Panc1 (cell line): ENCODE measurements at regions not wholly inside any gene's neighbourhood (a gene's known extent, or its start where the extent isn't known, plus 50 kb on each side); places are given as distances from the start of the nearest gene placed in this dataset.

Experiments
- ATAC-seq: fragments of 200-7000 bp; cut with Tn5 transposase; 2 replicates; pipeline ENCODE4 v1.9.1; 2020; ENCODE audit warnings: mild to moderate bottlenecking, moderate library complexity
- BruUV-seq: library from RNA; stranded (reverse); fragments of 400-500 nt; replicated peaks from 2 replicates; lab custom pipeline; 2021; lab: Mats Ljungman, UMichigan
- CTCF ChIA-PET: fragments of 300-600 bp; sonication (Branson Sonifier 250); formaldehyde crosslinking; loops from one replicate; lab custom pipeline; 2022; ENCODE audit warnings: antibody characterized with exemption; lab: Charles Lee
- POLR2A ChIA-PET: fragments of 300-600 bp; sonication (Branson Sonifier 250); formaldehyde crosslinking; loops from one replicate; lab custom pipeline; 2022; ENCODE audit warnings: antibody characterized with exemption; lab: Charles Lee
- DNase-seq: peaks from one replicate; pipeline ENCODE4 v3.0.0-alpha.2; 2010; ENCODE audit warnings: low read depth, low spot score
- H3K27ac ChIP-seq: 2 replicates; pipeline ENCODE4 v1.5.1; 2011; ENCODE audit warnings: mild to moderate bottlenecking, low read length, inconsistent platforms
- H3K27me3 ChIP-seq: fragments of 200-500 bp; sonication (Bioruptor generic); 2 replicates; pipeline ENCODE4 v1.6.0; 2014; ENCODE audit warnings: low read length, inconsistent platforms; ENCODE audit not compliant: control insufficient read depth, insufficient read depth
- H3K36me3 ChIP-seq: fragments of 200-500 bp; sonication (Bioruptor generic); 2 replicates; pipeline ENCODE4 v1.5.1; 2014; ENCODE audit warnings: inconsistent platforms, mild to moderate bottlenecking, low read length, moderate library complexity; ENCODE audit not compliant: control insufficient read depth, insufficient read depth
- H3K4me1 ChIP-seq: 2 replicates; pipeline ENCODE4 v1.5.1; 2011; ENCODE audit warnings: inconsistent platforms, mild to moderate bottlenecking, low read length, moderate library complexity; ENCODE audit not compliant: control insufficient read depth, insufficient read depth
- H3K4me3 ChIP-seq, 2 experiments: 2 replicates each; pipeline ENCODE4 v1.5.1; 2011 to 2012; ENCODE audit warnings: low read depth in 2 of 2, low read length in 2 of 2, mild to moderate bottlenecking in 2 of 2, inconsistent platforms in 1 of 2, moderate library complexity in 1 of 2
- H3K9me3 ChIP-seq: fragments of 200-500 bp; sonication (Bioruptor generic); 2 replicates; pipeline ENCODE4 v1.5.1; 2014; ENCODE audit warnings: low read depth, mild to moderate bottlenecking, inconsistent platforms, low read length, moderate library complexity; ENCODE audit not compliant: control insufficient read depth, insufficient read depth
- POLR2AphosphoS5 ChIP-seq: IDR thresholded peaks from 2 replicates; pipeline ENCODE4 v1.6.1; 2012; ENCODE audit warnings: mild to moderate bottlenecking, low read depth, low read length, moderate library complexity
- SIN3A ChIP-seq: IDR thresholded peaks from 2 replicates; pipeline ENCODE4 v1.6.1; 2012; ENCODE audit warnings: low read depth, mild to moderate bottlenecking, low read length, moderate library complexity, borderline replicate concordance; ENCODE audit not compliant: insufficient read depth
- TCF7L2 ChIP-seq: IDR thresholded peaks from 2 replicates; pipeline ENCODE4 v1.6.1; 2011; ENCODE audit warnings: mild to moderate bottlenecking, low read depth, low read length, inconsistent platforms
- in situ Hi-C: cut with HindIII; loops from 2 replicates; pipeline ENCODE4 v1.10.0; 2016; ENCODE audit warnings: low sequenced_read_pairs, low pct_unique_long_range_greater_than_20kb
- intact Hi-C: fragments of 100-400 bp; cut with micrococcal nuclease; formaldehyde crosslinking; loops from one replicate; pipeline ENCODE4 v1.10.0; 2022; ENCODE audit not compliant: unreplicated experiment
- TF ChIP-seq, protein P1 (sequence below), 2 experiments: IDR thresholded peaks; 2 replicates each; pipeline ENCODE4 v1.6.1; 2011 to 2012; ENCODE audit warnings: low read depth in 2 of 2, control low read depth in 1 of 2, low read length in 1 of 2, mild to moderate bottlenecking in 1 of 2, moderate library complexity in 1 of 2; ENCODE audit not compliant: insufficient read depth in 1 of 2
- TF ChIP-seq, protein P2 (sequence below): fragments of 450-650 bp; IDR thresholded peaks from 2 replicates; pipeline ENCODE4 v1.5.1; 2017; ENCODE audit warnings: mild to moderate bottlenecking

DNA sequence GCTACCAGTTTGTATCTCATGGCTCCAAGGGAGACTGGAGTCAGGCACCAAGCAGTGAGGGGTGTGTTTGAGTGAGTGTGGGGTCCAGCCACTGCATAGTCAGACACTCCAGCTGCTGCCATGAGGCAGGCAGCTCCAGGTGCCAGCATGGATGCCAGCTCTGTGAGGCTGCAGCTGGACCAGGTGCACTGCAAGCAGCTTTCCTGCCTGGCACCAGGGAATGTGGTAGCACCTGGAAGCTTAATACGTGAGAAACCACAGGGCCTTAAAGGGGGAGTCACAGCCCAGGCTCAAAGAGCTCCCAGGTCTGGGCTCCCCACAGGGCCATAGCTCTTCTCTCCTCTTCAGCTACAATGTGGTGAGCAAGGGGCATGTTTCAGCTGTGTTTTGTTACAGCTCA is 817.8 kb upstream of the LUZP2 start:
- Histone ChIP-seq H3K27me3 (no peaks in the 10 kb centered on the region), H3K4me3 (no peak overlapping the region), H3K9me3 (no peaks in the 10 kb centered on the region), H3K27ac (no peak overlapping the region), H3K36me3 (no peaks in the 10 kb centered on the region), H3K4me1 (no peaks in the 10 kb centered on the region)
- ATAC-seq = no peak
- ChIA-PET POLR2A (no interaction called here), CTCF (no interaction called here)
- no TSS peak for BruUV-seq
- TF ChIP-seq, protein P1, sequence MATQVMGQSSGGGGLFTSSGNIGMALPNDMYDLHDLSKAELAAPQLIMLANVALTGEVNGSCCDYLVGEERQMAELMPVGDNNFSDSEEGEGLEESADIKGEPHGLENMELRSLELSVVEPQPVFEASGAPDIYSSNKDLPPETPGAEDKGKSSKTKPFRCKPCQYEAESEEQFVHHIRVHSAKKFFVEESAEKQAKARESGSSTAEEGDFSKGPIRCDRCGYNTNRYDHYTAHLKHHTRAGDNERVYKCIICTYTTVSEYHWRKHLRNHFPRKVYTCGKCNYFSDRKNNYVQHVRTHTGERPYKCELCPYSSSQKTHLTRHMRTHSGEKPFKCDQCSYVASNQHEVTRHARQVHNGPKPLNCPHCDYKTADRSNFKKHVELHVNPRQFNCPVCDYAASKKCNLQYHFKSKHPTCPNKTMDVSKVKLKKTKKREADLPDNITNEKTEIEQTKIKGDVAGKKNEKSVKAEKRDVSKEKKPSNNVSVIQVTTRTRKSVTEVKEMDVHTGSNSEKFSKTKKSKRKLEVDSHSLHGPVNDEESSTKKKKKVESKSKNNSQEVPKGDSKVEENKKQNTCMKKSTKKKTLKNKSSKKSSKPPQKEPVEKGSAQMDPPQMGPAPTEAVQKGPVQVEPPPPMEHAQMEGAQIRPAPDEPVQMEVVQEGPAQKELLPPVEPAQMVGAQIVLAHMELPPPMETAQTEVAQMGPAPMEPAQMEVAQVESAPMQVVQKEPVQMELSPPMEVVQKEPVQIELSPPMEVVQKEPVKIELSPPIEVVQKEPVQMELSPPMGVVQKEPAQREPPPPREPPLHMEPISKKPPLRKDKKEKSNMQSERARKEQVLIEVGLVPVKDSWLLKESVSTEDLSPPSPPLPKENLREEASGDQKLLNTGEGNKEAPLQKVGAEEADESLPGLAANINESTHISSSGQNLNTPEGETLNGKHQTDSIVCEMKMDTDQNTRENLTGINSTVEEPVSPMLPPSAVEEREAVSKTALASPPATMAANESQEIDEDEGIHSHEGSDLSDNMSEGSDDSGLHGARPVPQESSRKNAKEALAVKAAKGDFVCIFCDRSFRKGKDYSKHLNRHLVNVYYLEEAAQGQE (IDR thresholded peaks at IDR 0.05; ENCODE audit: insufficient read depth in 1 of 2, low read depth in 2 of 2, low read length in 1 of 2) = no peak
- TF ChIP-seq TCF7L2 = no peak
- no peak for TF ChIP-seq POLR2AphosphoS5
- TF ChIP-seq, protein P2, sequence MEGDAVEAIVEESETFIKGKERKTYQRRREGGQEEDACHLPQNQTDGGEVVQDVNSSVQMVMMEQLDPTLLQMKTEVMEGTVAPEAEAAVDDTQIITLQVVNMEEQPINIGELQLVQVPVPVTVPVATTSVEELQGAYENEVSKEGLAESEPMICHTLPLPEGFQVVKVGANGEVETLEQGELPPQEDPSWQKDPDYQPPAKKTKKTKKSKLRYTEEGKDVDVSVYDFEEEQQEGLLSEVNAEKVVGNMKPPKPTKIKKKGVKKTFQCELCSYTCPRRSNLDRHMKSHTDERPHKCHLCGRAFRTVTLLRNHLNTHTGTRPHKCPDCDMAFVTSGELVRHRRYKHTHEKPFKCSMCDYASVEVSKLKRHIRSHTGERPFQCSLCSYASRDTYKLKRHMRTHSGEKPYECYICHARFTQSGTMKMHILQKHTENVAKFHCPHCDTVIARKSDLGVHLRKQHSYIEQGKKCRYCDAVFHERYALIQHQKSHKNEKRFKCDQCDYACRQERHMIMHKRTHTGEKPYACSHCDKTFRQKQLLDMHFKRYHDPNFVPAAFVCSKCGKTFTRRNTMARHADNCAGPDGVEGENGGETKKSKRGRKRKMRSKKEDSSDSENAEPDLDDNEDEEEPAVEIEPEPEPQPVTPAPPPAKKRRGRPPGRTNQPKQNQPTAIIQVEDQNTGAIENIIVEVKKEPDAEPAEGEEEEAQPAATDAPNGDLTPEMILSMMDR = no peak
- no peak for TF ChIP-seq SIN3A
- DNase-seq = no peak
- in situ Hi-C loops (no loop called here), intact Hi-C loops (no loop called here)

DNA sequence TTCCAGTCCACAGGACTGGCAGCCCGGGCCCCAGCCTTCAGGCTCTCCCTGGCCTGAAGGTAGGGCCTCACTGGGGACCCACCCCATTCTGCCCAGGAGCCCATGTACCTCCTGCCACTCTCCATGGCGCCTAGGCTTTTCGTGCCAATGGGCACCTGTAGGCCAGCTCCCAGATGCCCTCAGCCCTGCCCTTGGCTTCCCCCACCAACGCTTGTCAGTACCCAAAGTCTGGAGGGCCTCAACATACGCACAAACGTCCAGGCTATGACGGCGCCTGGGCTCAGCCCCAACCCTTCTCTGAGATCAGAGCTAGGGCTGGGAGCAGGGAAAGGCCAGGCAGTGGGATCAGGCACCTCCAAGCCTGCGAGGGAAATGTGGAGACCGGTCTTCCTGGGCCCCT is 816.9 kb upstream of the LUZP2 start:
- no peak overlapping the region for H3K27ac ChIP-seq
- no peak for ATAC-seq
- BruUV-seq = no TSS peak
- H3K9me3 ChIP-seq = no peaks in the 10 kb centered on the region
- POLR2A ChIA-PET = no interaction called here
- TF ChIP-seq SIN3A (no peak), POLR2AphosphoS5 (no peak), TCF7L2 (no peak)
- TF ChIP-seq, protein P2 = no peak
- DNase-seq = no peak
- in situ Hi-C loops (no loop called here), intact Hi-C loops (no loop called here)
- CTCF ChIA-PET = no interaction called here
- no peaks in the 10 kb centered on the region for H3K36me3 ChIP-seq
- H3K27me3 ChIP-seq = no peaks in the 10 kb centered on the region
- no peaks in the 10 kb centered on the region for H3K4me1 ChIP-seq
- H3K4me3 ChIP-seq = no peak overlapping the region
